ENCODE measurements at regions not wholly inside any gene's neighbourhood (a gene's known extent, or its start where the extent isn't known, plus 50 kb on each side); places are given as distances from the start of the nearest gene placed in this dataset.

DNA sequence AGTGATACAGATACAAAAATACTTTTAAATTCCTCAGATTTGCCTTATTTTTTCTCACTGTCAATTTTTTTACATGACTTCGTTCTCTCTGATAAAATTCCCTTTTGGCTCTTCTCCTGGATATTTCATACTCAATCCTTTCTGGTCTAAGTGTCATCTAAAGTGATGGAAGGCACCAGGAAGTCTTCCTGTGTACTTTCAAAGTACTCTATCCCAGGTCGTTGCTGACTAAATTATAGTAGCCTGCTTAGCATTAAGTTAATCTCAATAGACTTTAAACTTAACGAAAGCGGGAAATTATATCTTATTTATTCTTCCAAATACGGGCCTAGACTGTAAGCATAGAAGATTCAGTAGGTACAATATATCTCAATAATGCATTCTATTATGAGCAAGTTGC is 67.8 kb downstream of the CASP12 start:
- H4K20me1 ChIP-seq (ENCODE audit: insufficient read depth, low read length) = no peaks in the 10 kb centered on the region
- H3K27ac ChIP-seq (ENCODE audit: low read depth, low read length, poor library complexity, severe bottlenecking) = no peak overlapping the region
- H3K4me3 ChIP-seq (ENCODE audit: low read depth, low read length, poor library complexity, severe bottlenecking) = no peak overlapping the region
- TF ChIP-seq CTCF (conservative IDR thresholded peaks at IDR 0.05; ENCODE audit: low read length) = no peak
- DNase-seq (ENCODE audit: low spot score) = no peak
- no peaks in the 10 kb centered on the region for H3K4me1 ChIP-seq (ENCODE audit: insufficient read depth, low read length, poor library complexity, severe bottlenecking)
- ChIA-PET POLR2A (no interaction called here), CTCF (ENCODE audit: unreplicated experiment) (no interaction called here)
- no TSS peak for BruUV-seq (replicated peaks)
- H3K9me2 ChIP-seq (ENCODE audit: insufficient read depth, low read length) = no peaks in the 10 kb centered on the region
- H3K79me2 ChIP-seq (ENCODE audit: insufficient read depth, low read depth, low read length) = no peaks in the 10 kb centered on the region
- H3K4me2 ChIP-seq (ENCODE audit: low read length) = no peak overlapping the region
- no peaks in the 10 kb centered on the region for H3K9me3 ChIP-seq (ENCODE audit: low read length)
- intact Hi-C loops (cut with micrococcal nuclease; ENCODE audit: unreplicated experiment) = no loop called here
- no peaks in the 10 kb centered on the region for H3K36me3 ChIP-seq (ENCODE audit: insufficient read depth, low read length)
- no peak overlapping the region for H2AFZ ChIP-seq (ENCODE audit: low read length)

- CTCF ChIA-PET (ENCODE audit: unreplicated experiment) = no interaction called here
- intact Hi-C loops (cut with micrococcal nuclease; ENCODE audit: unreplicated experiment) = no loop called here
- Histone ChIP-seq H3K27ac (ENCODE audit: low read depth, low read length, poor library complexity, severe bottlenecking) (no peak overlapping the region), H2AFZ (ENCODE audit: low read length) (no peak overlapping the region), H3K4me2 (ENCODE audit: low read length) (no peak overlapping the region), H3K79me2 (ENCODE audit: insufficient read depth, low read depth, low read length) (no peaks in the 10 kb centered on the region), H3K4me3 (ENCODE audit: low read depth, low read length, poor library complexity, severe bottlenecking) (no peak overlapping the region), H4K20me1 (ENCODE audit: insufficient read depth, low read length) (no peaks in the 10 kb centered on the region), H3K4me1 (ENCODE audit: insufficient read depth, low read length, poor library complexity, severe bottlenecking) (no peaks in the 10 kb centered on the region), H3K9me2 (ENCODE audit: insufficient read depth, low read length) (no peaks in the 10 kb centered on the region), H3K36me3 (ENCODE audit: insufficient read depth, low read length) (no peaks in the 10 kb centered on the region), H3K9me3 (ENCODE audit: low read length) (no peaks in the 10 kb centered on the region)
- no peak for TF ChIP-seq CTCF (conservative IDR thresholded peaks at IDR 0.05; ENCODE audit: low read length)
- no peak for TF ChIP-seq EZH2phosphoT487 (IDR thresholded peaks at IDR 0.05; ENCODE audit: borderline replicate concordance, low read depth, low read length)
- DNase-seq (ENCODE audit: low spot score) = no peak
- POLR2A ChIA-PET = no interaction called here
- no TSS peak for BruUV-seq (replicated peaks)
Measured at GRCh38 chr11:104830080-104830479, 68.2 kb downstream of the CASP12 start.

DNA sequence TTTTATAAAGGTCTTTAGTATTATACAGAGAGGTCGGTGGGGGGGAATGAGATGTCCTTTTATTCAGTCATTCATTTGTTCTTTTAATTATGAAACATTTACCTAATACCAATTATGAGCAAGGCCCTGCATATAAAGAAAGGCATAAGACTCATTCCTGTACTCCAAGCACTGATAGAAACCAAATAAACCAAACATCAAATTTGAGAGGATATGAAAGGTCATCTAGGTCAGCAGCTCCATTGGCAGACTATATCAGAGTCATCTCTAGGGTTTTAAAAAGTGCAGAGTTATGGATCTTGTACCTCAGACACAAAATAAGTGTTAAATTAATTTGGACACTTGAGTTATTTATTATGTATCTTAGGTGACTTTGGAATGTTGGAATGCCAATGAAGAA is 71.5 kb downstream of the CASP12 start:
- BruUV-seq (replicated peaks) = no TSS peak
- Histone ChIP-seq H3K4me3 (ENCODE audit: low read depth, low read length, poor library complexity, severe bottlenecking) (no peak overlapping the region), H3K9me3 (ENCODE audit: low read length) (no peaks in the 10 kb centered on the region), H3K9me2 (ENCODE audit: insufficient read depth, low read length) (no peaks in the 10 kb centered on the region), H2AFZ (ENCODE audit: low read length) (no peak overlapping the region), H3K36me3 (ENCODE audit: insufficient read depth, low read length) (no peaks in the 10 kb centered on the region), H3K79me2 (ENCODE audit: insufficient read depth, low read depth, low read length) (no peaks in the 10 kb centered on the region), H3K4me1 (ENCODE audit: insufficient read depth, low read length, poor library complexity, severe bottlenecking) (no peaks in the 10 kb centered on the region), H3K4me2 (ENCODE audit: low read length) (no peak overlapping the region), H3K27ac (ENCODE audit: low read depth, low read length, poor library complexity, severe bottlenecking) (no peak overlapping the region), H4K20me1 (ENCODE audit: insufficient read depth, low read length) (no peaks in the 10 kb centered on the region)
- intact Hi-C loops (cut with micrococcal nuclease; ENCODE audit: unreplicated experiment) = no loop called here
- CTCF ChIA-PET (ENCODE audit: unreplicated experiment) = no interaction called here
- no peak for TF ChIP-seq EZH2phosphoT487 (IDR thresholded peaks at IDR 0.05; ENCODE audit: borderline replicate concordance, low read depth, low read length)
- TF ChIP-seq CTCF (conservative IDR thresholded peaks at IDR 0.05; ENCODE audit: low read length) = no peak
- POLR2A ChIA-PET = interaction anchor here (0.6 kb wide), 1 partner anchor 18 kb away, joined by 3 read pairs; no protein-coding TSS in a partner anchor
- no peak for DNase-seq (ENCODE audit: low spot score)
